H9 (cell line): ENCODE measurements at regions not wholly inside any gene's neighbourhood (a gene's known extent, or its start where the extent isn't known, plus 50 kb on each side); places are given as distances from the start of the nearest gene placed in this dataset.

Experiments used
- DNase-seq: peaks from one replicate; pipeline ENCODE4 v3.0.0-alpha.2; 2017
- H2AFZ ChIP-seq: one replicate; pipeline ENCODE4 v1.6.1; 2013; ENCODE audit warnings: mild to moderate bottlenecking, low read length, control low read depth, moderate library complexity
- H2AK5ac ChIP-seq: 2 replicates; pipeline ENCODE4 v1.6.1; 2013; ENCODE audit warnings: low read length, control low read depth, mixed read lengths; ENCODE audit not compliant: insufficient read length
- H2BK120ac ChIP-seq: one replicate; pipeline ENCODE4 v1.6.1; 2013; ENCODE audit warnings: low read depth, mild to moderate bottlenecking, low read length, control low read depth, inconsistent platforms; ENCODE audit not compliant: poor library complexity, severe bottlenecking
- H2BK12ac ChIP-seq: 2 replicates; pipeline ENCODE4 v1.6.1; 2013; ENCODE audit warnings: low read length, control low read depth, mixed read lengths, low read depth; ENCODE audit not compliant: insufficient read length
- H2BK15ac ChIP-seq: 2 replicates; pipeline ENCODE4 v1.6.1; 2013; ENCODE audit warnings: low read depth, low read length, control low read depth
- H2BK20ac ChIP-seq: one replicate; pipeline ENCODE4 v1.6.1; 2013; ENCODE audit warnings: low read depth, mild to moderate bottlenecking, low read length, control low read depth, inconsistent platforms; ENCODE audit not compliant: poor library complexity, severe bottlenecking
- H2BK5ac ChIP-seq: 2 replicates; pipeline ENCODE4 v1.6.1; 2013; ENCODE audit warnings: low read length, control low read depth, mixed read lengths; ENCODE audit not compliant: insufficient read length
- H3K14ac ChIP-seq: 2 replicates; pipeline ENCODE4 v1.6.1; 2013; ENCODE audit warnings: low read length, control low read depth; ENCODE audit not compliant: insufficient read depth
- H3K18ac ChIP-seq: 2 replicates; pipeline ENCODE4 v1.6.1; 2013; ENCODE audit warnings: low read depth, mild to moderate bottlenecking, mixed read lengths, low read length, control low read depth; ENCODE audit not compliant: insufficient read length
- H3K23ac ChIP-seq: 2 replicates; pipeline ENCODE4 v1.6.1; 2013; ENCODE audit warnings: low read length, control low read depth, mixed read lengths, low read depth; ENCODE audit not compliant: insufficient read length
- H3K23me2 ChIP-seq: 2 replicates; pipeline ENCODE4 v1.6.1; 2013; ENCODE audit warnings: low read depth, mild to moderate bottlenecking, mixed read lengths, low read length, control low read depth; ENCODE audit not compliant: insufficient read length, poor library complexity, severe bottlenecking
- H3K27ac ChIP-seq: 2 replicates; pipeline ENCODE4 v1.5.1; 2013; ENCODE audit warnings: low read length, control low read depth, mixed read lengths, low read depth; ENCODE audit not compliant: insufficient read length
- H3K27me3 ChIP-seq: 2 replicates; pipeline ENCODE4 v1.6.1; 2013; ENCODE audit warnings: low read length, control low read depth, inconsistent platforms; ENCODE audit not compliant: insufficient read depth
- H3K4ac ChIP-seq: 2 replicates; pipeline ENCODE4 v1.6.1; 2013; ENCODE audit warnings: low read depth, mild to moderate bottlenecking, control low read depth, inconsistent platforms, low read length, moderate library complexity
- H3K4me1 ChIP-seq: 2 replicates; pipeline ENCODE4 v1.6.1; 2013; ENCODE audit warnings: low read length, control low read depth, inconsistent platforms; ENCODE audit not compliant: insufficient read depth
- H3K4me2 ChIP-seq: 2 replicates; pipeline ENCODE4 v1.6.1; 2013; ENCODE audit warnings: low read length, control low read depth, mixed read lengths; ENCODE audit not compliant: insufficient read length, insufficient read depth
- H3K56ac ChIP-seq: 2 replicates; pipeline ENCODE4 v1.6.1; 2013; ENCODE audit warnings: low read depth, mild to moderate bottlenecking, mixed read lengths, low read length, control low read depth; ENCODE audit not compliant: insufficient read length
- H3K79me1 ChIP-seq: 2 replicates; pipeline ENCODE4 v1.6.1; 2013; ENCODE audit warnings: low read depth, mild to moderate bottlenecking, moderate library complexity, low read length, control low read depth, inconsistent platforms; ENCODE audit not compliant: insufficient read depth, poor library complexity, severe bottlenecking
- H3K79me2 ChIP-seq: 2 replicates; pipeline ENCODE4 v1.6.1; 2013; ENCODE audit warnings: low read length, control low read depth, inconsistent platforms; ENCODE audit not compliant: insufficient read depth
- H3K9ac ChIP-seq: 2 replicates; pipeline ENCODE4 v1.6.1; 2013; ENCODE audit warnings: low read length, control low read depth, mixed read lengths; ENCODE audit not compliant: insufficient read length; ENCODE audit errors: extremely low read depth
- H3K9me3 ChIP-seq: one replicate; pipeline ENCODE4 v1.6.1; 2013; ENCODE audit warnings: low read depth, low read length, inconsistent platforms; ENCODE audit not compliant: control insufficient read depth
- H3T11ph ChIP-seq: one replicate; pipeline ENCODE4 v1.6.1; 2013; ENCODE audit warnings: mild to moderate bottlenecking, low read length, control low read depth, inconsistent platforms
- H4K20me1 ChIP-seq: one replicate; pipeline ENCODE4 v1.6.1; 2013; ENCODE audit not compliant: control insufficient read depth, insufficient read length, insufficient read depth
- H4K5ac ChIP-seq: 2 replicates; pipeline ENCODE4 v1.6.1; 2013; ENCODE audit warnings: low read depth, mild to moderate bottlenecking, mixed read lengths, low read length, control low read depth; ENCODE audit not compliant: insufficient read length
- H4K8ac ChIP-seq: replicated peaks from 2 replicates; pipeline ENCODE4 v1.6.1; 2013; ENCODE audit warnings: low read length, control low read depth, mixed read lengths, low read depth; ENCODE audit not compliant: insufficient read length
- H4K91ac ChIP-seq: 2 replicates; pipeline ENCODE4 v1.6.1; 2013; ENCODE audit warnings: low read depth, mild to moderate bottlenecking, moderate library complexity, mixed read lengths, low read length, control low read depth; ENCODE audit not compliant: insufficient read length
- H3K27ac Mint-ChIP-seq, 3 experiments: 2 replicates in 2 of 3; 3 replicates in 1 of 3; pipeline ENCODE4 v1.8.0; 2020 to 2021; ENCODE audit warnings: mixed read lengths in 3 of 3, mild to moderate bottlenecking in 1 of 3, moderate library complexity in 1 of 3
- H3K27me3 Mint-ChIP-seq: 2 replicates; pipeline ENCODE4 v1.8.0; 2021; ENCODE audit warnings: low read depth, mild to moderate bottlenecking, moderate library complexity, mixed read lengths
- H3K36me3 Mint-ChIP-seq, 3 experiments: 2 replicates in 2 of 3; 3 replicates in 1 of 3; pipeline ENCODE4 v1.8.0; 2020 to 2021; ENCODE audit warnings: low read depth in 3 of 3, mixed read lengths in 3 of 3; ENCODE audit not compliant: insufficient read depth in 1 of 3
- H3K4me1 Mint-ChIP-seq, 2 experiments: 2 replicates each; pipeline ENCODE4 v1.8.0; 2020; ENCODE audit warnings: mixed read lengths in 2 of 2
- H3K4me3 Mint-ChIP-seq, 2 experiments: 2 replicates in 1 of 2; 3 replicates in 1 of 2; pipeline ENCODE4 v1.8.0; 2020 to 2021; ENCODE audit warnings: mild to moderate bottlenecking in 2 of 2, mixed read lengths in 2 of 2, moderate library complexity in 1 of 2
- H3K9me3 Mint-ChIP-seq, 2 experiments: 2 replicates in 1 of 2; 3 replicates in 1 of 2; pipeline ENCODE4 v1.8.0; 2020; ENCODE audit warnings: mild to moderate bottlenecking in 2 of 2, mixed read lengths in 2 of 2, moderate library complexity in 1 of 2
- CTCF ChIP-seq: fragments of 200-600 bp; sonication (generic); conservative IDR thresholded peaks from 3 replicates; pipeline ENCODE4 v1.8.0; 2021; ENCODE audit warnings: antibody characterized with exemption, mild to moderate bottlenecking
- WGBS: extraction: QIAGEN DNeasy Blood & Tissue Kit; methylation state at CpG from one replicate; pipeline ENCODE4 v1.1.7; 2013; ENCODE audit warnings: missing lambda C conversion rate, low lambda C conversion rate, mixed read lengths; ENCODE audit not compliant: insufficient read length; ENCODE audit errors: extremely low coverage; 5-methylcytosine and 5-hydroxymethylcytosine counted together

GRCh38 chr11:19530505-19530904, 182.1 kb upstream of the NAV2 start:
- no peak overlapping the region for H3K4me2 ChIP-seq
- peaks cover 9% of the 10 kb centered on the region; the same call in 1 of the 2 replicates for H3K4me1 ChIP-seq
- no peak for TF ChIP-seq CTCF
- no peak overlapping the region for H3K4ac ChIP-seq
- no peak overlapping the region for H3K18ac ChIP-seq
- Mint-ChIP-seq H3K27me3 (peaks cover 6% of the 10 kb centered on the region; the same call in 1 of the 2 replicates), H3K4me3 (no peak overlapping the region), H3K9me3 (no peaks in the 10 kb centered on the region; a peak in 3 of 5 replicates), H3K4me1 (peaks cover 20 to 24% of the 10 kb centered on the region in 2 experiments), H3K27ac (no peak overlapping the region), H3K36me3 (no peaks in the 10 kb centered on the region)
- DNase-seq: no peak
- H4K20me1 ChIP-seq: no peaks in the 10 kb centered on the region
- no peaks in the 10 kb centered on the region for H3K79me1 ChIP-seq
- no peak overlapping the region for H2BK12ac ChIP-seq
- no peaks in the 10 kb centered on the region for H3K9me3 ChIP-seq
- H3K27me3 ChIP-seq: no peaks in the 10 kb centered on the region
- H3K14ac ChIP-seq: no peak overlapping the region
- no peak overlapping the region for H2AK5ac ChIP-seq
- no peak overlapping the region for H3K23ac ChIP-seq
- no peak overlapping the region for H3K56ac ChIP-seq
- no peak overlapping the region for H2BK120ac ChIP-seq
- no peak overlapping the region for H4K91ac ChIP-seq
- no peak overlapping the region for H3K9ac ChIP-seq
- no peak overlapping the region for H3T11ph ChIP-seq
- no peak overlapping the region for H4K8ac ChIP-seq
- no peaks in the 10 kb centered on the region for H3K79me2 ChIP-seq
- no peak overlapping the region for H4K5ac ChIP-seq
- H3K27ac ChIP-seq: no peak overlapping the region
- H2AFZ ChIP-seq: no peak overlapping the region
- no peak overlapping the region for H2BK15ac ChIP-seq
- H2BK5ac ChIP-seq: no peak overlapping the region
- H3K23me2 ChIP-seq: no peaks in the 10 kb centered on the region
- no CpG with 5 or more reads among the region's 7 CpGs for WGBS
- H2BK20ac ChIP-seq: no peak overlapping the region
